Mucosa of descending colon (tissue), 3 donors: ENCODE measurements at regions not wholly inside any gene's neighbourhood (a gene's known extent, or its start where the extent isn't known, plus 50 kb on each side); places are given as distances from the start of the nearest gene placed in this dataset.

Experiments used
- ATAC-seq: fragments of 200-7000 bp; cut with Tn5 transposase; one replicate; pipeline ENCODE4 v1.9.1; 2020; ENCODE audit warnings: mild to moderate bottlenecking, moderate library complexity
- DNase-seq, 3 donors: peaks; one replicate each; pipeline ENCODE4 v3.0.0-alpha.2; 2020
- H3K36me3 ChIP-seq: fragments of 200-600 bp; one replicate; pipeline ENCODE4 v1.8.0; 2021; ENCODE audit warnings: low read depth, mild to moderate bottlenecking
- H3K4me1 ChIP-seq: fragments of 200-600 bp; one replicate; pipeline ENCODE4 v1.8.0; 2021; ENCODE audit warnings: low read depth, mild to moderate bottlenecking
- H3K4me3 ChIP-seq: fragments of 200-600 bp; one replicate; pipeline ENCODE4 v1.8.0; 2021; ENCODE audit warnings: mild to moderate bottlenecking
- H3K9me3 ChIP-seq: fragments of 200-600 bp; one replicate; pipeline ENCODE4 v1.8.0; 2021; ENCODE audit warnings: mild to moderate bottlenecking
- intact Hi-C, 2 donors: fragments of 100-400 bp; cut with DNase I in 1 of 2; cut with micrococcal nuclease in 1 of 2; formaldehyde crosslinking; loops; one replicate each; pipeline versions ENCODE4 v1.11.0 to v1.11.1; 2022; cut with DNase I, micrococcal nuclease
- TF ChIP-seq, protein P1 (sequence below): fragments of 200-600 bp; IDR thresholded peaks from one replicate; pipeline ENCODE4 v1.8.0; 2022; ENCODE audit warnings: antibody characterized with exemption, mild to moderate bottlenecking
- donor health status: DM: no; HTN: no; CAD: no; lungs with moderate emphysema.
- donor health status: DM: no; HTN: no; CAD: no.
- donor health status: DM: no; HTN: yes; CAD: no.

DNA sequence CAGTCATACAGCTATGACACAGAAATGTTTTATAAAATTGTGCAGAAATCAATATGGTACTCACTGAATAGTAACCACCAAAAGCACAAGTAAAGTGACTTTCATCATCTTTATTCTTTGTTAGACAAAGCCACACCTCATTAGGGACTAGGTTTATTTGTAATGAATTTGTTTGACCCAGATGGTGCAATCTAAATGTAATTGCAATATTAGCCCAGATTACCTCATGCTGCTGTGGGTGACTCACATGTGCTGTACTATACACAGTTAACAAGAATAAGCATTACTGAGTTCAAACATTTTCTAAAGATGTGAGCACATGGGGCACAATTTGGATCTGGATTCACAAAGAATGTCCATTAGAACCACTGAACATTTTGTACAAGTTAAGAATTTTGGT is 759.3 kb upstream of the TYRP1 start:
- no peak for ATAC-seq
- intact Hi-C loops = no loop called here

DNA sequence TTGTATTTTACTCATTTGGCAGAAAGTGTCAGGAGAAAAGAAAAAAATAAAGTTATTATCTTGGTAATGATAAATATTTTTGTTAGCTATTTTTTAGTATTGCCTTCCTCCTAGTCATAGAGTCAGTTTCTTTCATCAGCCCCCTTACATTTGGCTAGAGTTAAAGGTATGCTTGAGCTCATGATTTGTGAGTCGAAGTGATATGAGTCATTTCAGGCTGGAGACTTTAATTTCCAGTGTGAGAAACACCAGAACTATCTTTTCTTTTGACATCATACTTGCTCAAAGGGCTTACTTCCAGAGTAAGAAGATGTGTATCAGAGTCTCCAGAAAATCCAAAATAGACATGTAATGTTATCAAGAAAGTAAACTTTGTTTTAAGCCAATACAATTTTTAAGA is 746.7 kb upstream of the TYRP1 start:
- Histone ChIP-seq H3K9me3 (peaks cover 28% of the 10 kb centered on the region), H3K4me3 (no peak overlapping the region), H3K4me1 (no peaks in the 10 kb centered on the region), H3K36me3 (no peaks in the 10 kb centered on the region)
- TF ChIP-seq, protein P1, sequence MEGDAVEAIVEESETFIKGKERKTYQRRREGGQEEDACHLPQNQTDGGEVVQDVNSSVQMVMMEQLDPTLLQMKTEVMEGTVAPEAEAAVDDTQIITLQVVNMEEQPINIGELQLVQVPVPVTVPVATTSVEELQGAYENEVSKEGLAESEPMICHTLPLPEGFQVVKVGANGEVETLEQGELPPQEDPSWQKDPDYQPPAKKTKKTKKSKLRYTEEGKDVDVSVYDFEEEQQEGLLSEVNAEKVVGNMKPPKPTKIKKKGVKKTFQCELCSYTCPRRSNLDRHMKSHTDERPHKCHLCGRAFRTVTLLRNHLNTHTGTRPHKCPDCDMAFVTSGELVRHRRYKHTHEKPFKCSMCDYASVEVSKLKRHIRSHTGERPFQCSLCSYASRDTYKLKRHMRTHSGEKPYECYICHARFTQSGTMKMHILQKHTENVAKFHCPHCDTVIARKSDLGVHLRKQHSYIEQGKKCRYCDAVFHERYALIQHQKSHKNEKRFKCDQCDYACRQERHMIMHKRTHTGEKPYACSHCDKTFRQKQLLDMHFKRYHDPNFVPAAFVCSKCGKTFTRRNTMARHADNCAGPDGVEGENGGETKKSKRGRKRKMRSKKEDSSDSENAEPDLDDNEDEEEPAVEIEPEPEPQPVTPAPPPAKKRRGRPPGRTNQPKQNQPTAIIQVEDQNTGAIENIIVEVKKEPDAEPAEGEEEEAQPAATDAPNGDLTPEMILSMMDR = no peak
- intact Hi-C loops = no loop called here
- no peak for ATAC-seq
- no peak for DNase-seq

More for the DNA sequence above, 759.3 kb upstream of the TYRP1 start:
- H3K36me3 ChIP-seq = no peaks in the 10 kb centered on the region
- H3K9me3 ChIP-seq = peaks cover 21% of the 10 kb centered on the region
- DNase-seq = no peak
- TF ChIP-seq, protein P1 = no peak
- no peak overlapping the region for H3K4me3 ChIP-seq
- no peaks in the 10 kb centered on the region for H3K4me1 ChIP-seq

DNA sequence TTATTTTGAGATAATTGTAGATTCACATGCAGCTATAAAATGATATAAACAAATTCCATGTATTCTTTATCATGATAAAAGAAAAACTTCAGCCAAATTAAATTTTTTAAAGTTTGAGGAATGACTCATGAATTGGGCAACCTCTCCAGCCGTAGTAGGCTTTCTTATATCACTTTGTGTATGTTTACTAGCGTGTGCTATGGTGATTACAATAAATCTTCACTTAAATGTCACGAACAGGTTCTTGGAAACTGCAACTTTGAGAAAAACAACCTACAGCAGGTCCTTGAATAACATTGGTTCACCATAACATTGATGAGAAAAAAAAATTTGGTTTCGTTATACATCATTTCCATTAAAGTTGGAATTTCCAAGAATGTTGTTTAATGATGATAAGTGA is 730.9 kb upstream of the TYRP1 start:
- Histone ChIP-seq H3K36me3 (no peaks in the 10 kb centered on the region), H3K4me3 (no peak overlapping the region), H3K4me1 (no peaks in the 10 kb centered on the region), H3K9me3 (peaks cover 25% of the 10 kb centered on the region)
- TF ChIP-seq, protein P1 = no peak
- ATAC-seq = no peak
- DNase-seq = no peak
- intact Hi-C loops = no loop called here

DNA sequence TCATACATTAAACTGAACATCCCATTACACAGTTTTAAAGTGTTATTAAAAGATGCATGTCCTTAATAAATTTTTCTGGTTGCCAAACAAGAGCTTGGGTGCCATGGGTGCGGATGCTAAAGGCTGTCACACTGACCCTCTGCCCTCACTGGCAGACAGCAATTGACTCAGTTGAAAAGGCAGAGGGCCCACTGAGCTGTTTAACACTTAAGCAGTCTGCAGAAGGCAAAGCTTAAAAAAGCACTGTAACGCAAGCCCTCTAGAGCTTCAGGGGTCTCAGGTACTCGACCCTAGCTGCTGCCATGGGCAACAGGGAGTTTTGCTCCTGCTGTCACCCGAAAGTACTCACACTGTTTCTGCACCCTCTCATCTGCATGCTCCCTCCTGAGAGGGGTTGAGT is 726.4 kb upstream of the TYRP1 start:
- ATAC-seq = no peak

DNA sequence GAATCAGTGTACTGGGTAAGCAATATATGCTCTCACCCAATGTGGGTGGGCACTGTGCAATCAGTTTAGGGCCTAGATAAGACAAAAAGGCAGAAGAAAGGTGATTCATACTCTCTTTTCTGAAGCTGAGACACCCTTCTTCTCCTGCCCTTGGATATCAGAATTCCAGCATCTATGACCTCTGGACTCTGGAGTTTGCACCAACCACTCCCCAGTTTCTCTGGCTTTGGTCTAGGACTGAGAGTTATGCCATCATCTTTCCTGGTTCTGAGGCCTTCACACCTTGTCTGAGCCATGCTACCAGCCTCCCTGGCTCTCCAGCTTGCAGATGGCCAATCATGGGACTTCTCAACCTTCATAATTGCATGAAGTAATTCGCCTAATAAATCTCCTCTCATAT is 724.6 kb upstream of the TYRP1 start:
- ATAC-seq (no peak), DNase-seq (no peak)
- no peak overlapping the region for H3K4me3 ChIP-seq
- no peaks in the 10 kb centered on the region for H3K36me3 ChIP-seq
- intact Hi-C loops = no loop called here
- TF ChIP-seq, protein P1 = no peak
- peaks cover 33% of the 10 kb centered on the region for H3K9me3 ChIP-seq
- no peaks in the 10 kb centered on the region for H3K4me1 ChIP-seq

More for the DNA sequence above, 726.4 kb upstream of the TYRP1 start:
- H3K9me3 ChIP-seq = peaks cover 27% of the 10 kb centered on the region
- intact Hi-C loops = no loop called here
- no peaks in the 10 kb centered on the region for H3K4me1 ChIP-seq
- DNase-seq = no peak
- TF ChIP-seq, protein P1 = no peak
- H3K4me3 ChIP-seq = no peak overlapping the region
- no peaks in the 10 kb centered on the region for H3K36me3 ChIP-seq

DNA sequence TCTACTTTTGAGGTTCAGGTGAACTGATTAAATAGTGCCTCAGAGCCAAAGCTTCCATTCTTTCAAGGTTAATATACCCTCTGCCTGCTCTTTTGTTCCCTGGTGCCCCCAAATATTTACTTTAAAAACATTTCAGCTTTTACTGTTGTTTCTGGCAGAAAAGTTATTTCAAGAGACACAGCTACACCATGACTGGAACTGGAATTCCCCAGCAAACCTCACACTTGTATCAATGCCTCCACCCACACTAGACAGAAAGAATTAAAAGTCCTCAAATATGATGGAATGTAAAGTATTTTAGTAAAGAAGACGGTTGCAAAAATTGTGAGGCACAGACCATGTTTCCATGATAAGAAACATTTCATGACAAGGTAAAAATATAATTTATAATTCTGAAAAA is 720.2 kb upstream of the TYRP1 start:
- no peaks in the 10 kb centered on the region for H3K36me3 ChIP-seq

More for the DNA sequence above, 720.2 kb upstream of the TYRP1 start:
- DNase-seq (no peak), ATAC-seq (no peak)
- TF ChIP-seq, protein P1 = no peak
- no peak overlapping the region for H3K4me3 ChIP-seq
- intact Hi-C loops = no loop called here
- H3K9me3 ChIP-seq = peaks cover 38% of the 10 kb centered on the region
- H3K4me1 ChIP-seq = no peaks in the 10 kb centered on the region
